ENCODE measurements at regions not wholly inside any gene's neighbourhood (a gene's known extent, or its start where the extent isn't known, plus 50 kb on each side); places are given as distances from the start of the nearest gene placed in this dataset.

DNA sequence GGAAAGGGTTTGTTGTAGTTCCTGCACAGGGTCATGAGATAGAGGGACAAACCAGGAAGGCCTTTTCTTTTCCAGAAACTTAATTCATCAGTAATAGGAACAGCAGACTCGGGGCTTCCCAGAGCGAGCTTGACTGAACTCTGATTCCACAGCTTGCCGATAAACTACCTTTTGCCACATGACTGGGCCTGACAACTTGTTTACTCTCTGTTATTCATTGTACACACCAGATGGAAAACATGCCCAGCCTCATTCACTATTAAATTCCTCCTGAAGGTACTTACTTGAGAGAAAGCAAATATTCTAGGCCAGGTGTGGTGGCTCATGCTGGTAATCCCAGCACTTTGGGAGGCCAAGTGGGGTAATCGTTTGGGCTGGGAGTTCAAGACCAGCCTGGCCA, 77.1 kb upstream of the FGFR2 start (continued):
- TF ChIP-seq UBTF (IDR thresholded peaks at IDR 0.05; ENCODE audit: borderline replicate concordance in 1 of 2, low read depth in 2 of 2, low read length in 2 of 2), result no peak

DNA sequence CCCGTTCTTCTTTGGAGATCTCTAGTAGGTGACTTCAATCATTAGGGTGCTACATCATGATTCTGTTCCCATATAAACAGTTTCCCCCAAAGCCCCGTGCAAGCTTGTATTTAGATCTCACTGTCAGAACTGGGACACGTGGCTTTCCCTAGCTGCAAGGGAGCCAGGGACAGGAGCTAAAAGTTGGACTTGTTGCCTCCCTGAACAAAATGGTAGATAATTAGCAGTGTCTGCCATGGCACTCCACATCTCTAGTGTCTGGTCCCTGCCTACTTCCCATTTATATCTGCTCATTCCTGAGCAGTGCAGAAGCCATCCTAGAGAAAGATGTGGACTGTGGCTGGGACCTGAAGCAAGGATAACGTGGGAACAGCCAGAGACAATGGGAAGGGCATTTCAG, 76.6 kb upstream of the FGFR2 start:
- no peaks in the 10 kb centered on the region for H4K20me1 ChIP-seq (replicated peaks; ENCODE audit: control insufficient read depth, insufficient read depth, low read length)
- ChIA-PET CTCF (ENCODE audit: low intra/inter-chr PET ratio) (no interaction called here), POLR2A (no interaction called here)
- WGBS (ENCODE audit: insufficient coverage, low coverage, missing lambda C conversion rate), result 0% methylated on average over 4 of the region's 4 CpGs
- no peak overlapping the region for H3K4me2 ChIP-seq (ENCODE audit: insufficient read depth, low read length)
- no peaks in the 10 kb centered on the region for H3K36me3 ChIP-seq (ENCODE audit: control insufficient read depth, insufficient read depth, low read length)
- H2AFZ ChIP-seq (ENCODE audit: low read depth, low read length), result no peak overlapping the region
- intact Hi-C loops (cut with micrococcal nuclease), result no loop called here
- in situ Hi-C loops (cut with MboI), result no loop called here
- H3K27ac ChIP-seq (ENCODE audit: extremely low read depth, low read depth, low read length), result no peak overlapping the region
- no peaks in the 10 kb centered on the region for H3K79me2 ChIP-seq (ENCODE audit: control insufficient read depth, insufficient read depth, low read length)
- H3K27me3 ChIP-seq (ENCODE audit: control insufficient read depth in 2 of 2, insufficient read depth in 2 of 2, low read length in 2 of 2), result peaks cover 0 to 16% of the 10 kb centered on the region in 2 experiments; a peak in 2 of 5 replicates
- ATAC-seq, result no peak
- FAIRE-seq, result no peak
- no peaks in the 10 kb centered on the region for H3K9me3 ChIP-seq (replicated peaks; ENCODE audit: control insufficient read depth, insufficient read depth, low read depth, low read length)
- no TSS peak for BruUV-seq (replicated peaks)
- H3K9ac ChIP-seq (ENCODE audit: insufficient read depth in 1 of 2, low read depth in 2 of 2, low read length in 2 of 2), result no peak overlapping the region
- DNase-seq (ENCODE audit: extremely low read depth in 1 of 4, low spot score in 3 of 4), result no peak
- no peak overlapping the region for H3K4me3 ChIP-seq
- no peaks in the 10 kb centered on the region for H3K9me1 ChIP-seq (ENCODE audit: control insufficient read depth, insufficient read depth, low read length)
- H3K4me1 ChIP-seq (replicated peaks in 1 of 2; ENCODE audit: control insufficient read depth in 2 of 2, insufficient read depth in 2 of 2, low read length in 2 of 2), result no peaks in the 10 kb centered on the region
- TF ChIP-seq KLF10 (CRISPR knock-in tag; IDR thresholded peaks at IDR 0.05), result no peak
- no peak for TF ChIP-seq GABPA (tag; conservative IDR thresholded peaks at IDR 0.05; ENCODE audit: low read depth)
- no peak for TF ChIP-seq POLR3A (IDR thresholded peaks at IDR 0.05; ENCODE audit: borderline replicate concordance, extremely low read depth, insufficient read depth, insufficient read length)
- no peak for TF ChIP-seq SMAD4 (CRISPR knock-in tag; conservative IDR thresholded peaks at IDR 0.05)
- no peak for TF ChIP-seq ZNF507 (tag; conservative IDR thresholded peaks at IDR 0.05)
- TF ChIP-seq, protein P1, sequence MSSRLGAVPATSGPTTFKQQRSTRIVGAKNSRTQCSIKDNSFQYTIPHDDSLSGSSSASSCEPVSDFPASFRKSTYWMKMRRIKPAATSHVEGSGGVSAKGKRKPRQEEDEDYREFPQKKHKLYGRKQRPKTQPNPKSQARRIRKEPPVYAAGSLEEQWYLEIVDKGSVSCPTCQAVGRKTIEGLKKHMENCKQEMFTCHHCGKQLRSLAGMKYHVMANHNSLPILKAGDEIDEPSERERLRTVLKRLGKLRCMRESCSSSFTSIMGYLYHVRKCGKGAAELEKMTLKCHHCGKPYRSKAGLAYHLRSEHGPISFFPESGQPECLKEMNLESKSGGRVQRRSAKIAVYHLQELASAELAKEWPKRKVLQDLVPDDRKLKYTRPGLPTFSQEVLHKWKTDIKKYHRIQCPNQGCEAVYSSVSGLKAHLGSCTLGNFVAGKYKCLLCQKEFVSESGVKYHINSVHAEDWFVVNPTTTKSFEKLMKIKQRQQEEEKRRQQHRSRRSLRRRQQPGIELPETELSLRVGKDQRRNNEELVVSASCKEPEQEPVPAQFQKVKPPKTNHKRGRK (tag; IDR thresholded peaks at IDR 0.05), result no peak
- TF ChIP-seq SIRT6 (IDR thresholded peaks at IDR 0.05; ENCODE audit: low read depth, low read length), result no peak
- TF ChIP-seq ETV6 (IDR thresholded peaks at IDR 0.05; ENCODE audit: borderline replicate concordance in 1 of 2, low read depth in 2 of 2, low read length in 1 of 2), result no peak
- no peak for TF ChIP-seq ETV6 (CRISPR knock-in tag; IDR thresholded peaks at IDR 0.05; ENCODE audit: borderline replicate concordance)
- no peak for TF ChIP-seq IRF2 (CRISPR knock-in tag; IDR thresholded peaks at IDR 0.05)
- TF ChIP-seq TEAD1 (CRISPR knock-in tag; IDR thresholded peaks at IDR 0.05), result no peak
- no peak for TF ChIP-seq CHD1 (IDR thresholded peaks at IDR 0.05; ENCODE audit: low read length)
- no peak for TF ChIP-seq CHD2 (IDR thresholded peaks at IDR 0.05; ENCODE audit: low read depth, low read length)

Measured in K562 (cell line).